ENCODE measurements at regions not wholly inside any gene's neighbourhood (a gene's known extent, or its start where the extent isn't known, plus 50 kb on each side); places are given as distances from the start of the nearest gene placed in this dataset.

DNA sequence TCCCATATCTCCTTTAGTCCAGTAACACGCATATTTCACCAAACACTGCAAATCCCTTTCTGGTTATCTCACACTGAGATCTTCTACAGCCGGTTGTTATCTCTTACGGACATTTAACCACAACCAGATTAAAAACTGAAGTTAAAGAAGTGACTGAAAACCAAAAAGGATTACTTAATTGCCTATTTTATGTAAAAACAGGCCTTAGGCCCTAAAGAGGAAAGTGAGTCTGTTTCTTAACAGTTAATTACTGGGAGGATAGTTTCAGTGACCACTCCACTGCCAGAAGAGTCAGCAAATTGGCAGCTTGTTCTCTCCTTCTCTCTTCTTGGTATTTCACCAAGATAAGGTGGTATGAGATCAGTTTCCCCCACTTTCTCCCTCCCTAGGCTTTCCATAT is 161.9 kb upstream of the MEOX2 start:
- no peak for DNase-seq (ENCODE audit: low read depth)

DNA sequence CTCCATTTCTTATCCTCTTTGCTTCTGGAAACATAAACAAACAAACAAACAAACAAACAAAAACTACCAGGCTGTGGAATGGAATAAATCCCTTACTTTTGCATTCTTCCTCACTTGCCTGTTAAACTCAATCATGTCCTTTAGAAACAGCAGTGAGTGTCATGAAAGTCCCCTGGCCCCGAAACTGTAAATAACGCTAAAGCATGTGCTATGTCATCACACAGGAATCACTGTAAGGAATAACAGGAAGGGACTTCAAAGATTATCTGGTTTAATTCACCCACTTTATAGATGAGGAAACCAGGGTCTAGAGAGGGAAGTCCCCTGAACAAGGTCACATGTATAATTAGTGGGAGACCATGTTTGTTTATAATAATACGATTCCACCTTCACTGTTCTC is 159.4 kb upstream of the MEOX2 start:
- H3K4me3 ChIP-seq (ENCODE audit: low read length): no peak overlapping the region
- no peak for DNase-seq (ENCODE audit: low read depth)
- TF ChIP-seq, protein P1, sequence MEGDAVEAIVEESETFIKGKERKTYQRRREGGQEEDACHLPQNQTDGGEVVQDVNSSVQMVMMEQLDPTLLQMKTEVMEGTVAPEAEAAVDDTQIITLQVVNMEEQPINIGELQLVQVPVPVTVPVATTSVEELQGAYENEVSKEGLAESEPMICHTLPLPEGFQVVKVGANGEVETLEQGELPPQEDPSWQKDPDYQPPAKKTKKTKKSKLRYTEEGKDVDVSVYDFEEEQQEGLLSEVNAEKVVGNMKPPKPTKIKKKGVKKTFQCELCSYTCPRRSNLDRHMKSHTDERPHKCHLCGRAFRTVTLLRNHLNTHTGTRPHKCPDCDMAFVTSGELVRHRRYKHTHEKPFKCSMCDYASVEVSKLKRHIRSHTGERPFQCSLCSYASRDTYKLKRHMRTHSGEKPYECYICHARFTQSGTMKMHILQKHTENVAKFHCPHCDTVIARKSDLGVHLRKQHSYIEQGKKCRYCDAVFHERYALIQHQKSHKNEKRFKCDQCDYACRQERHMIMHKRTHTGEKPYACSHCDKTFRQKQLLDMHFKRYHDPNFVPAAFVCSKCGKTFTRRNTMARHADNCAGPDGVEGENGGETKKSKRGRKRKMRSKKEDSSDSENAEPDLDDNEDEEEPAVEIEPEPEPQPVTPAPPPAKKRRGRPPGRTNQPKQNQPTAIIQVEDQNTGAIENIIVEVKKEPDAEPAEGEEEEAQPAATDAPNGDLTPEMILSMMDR (IDR thresholded peaks at IDR 0.05; ENCODE audit: insufficient read depth, low read depth, low read length, missing control alignments): no peak

More for the DNA sequence above, 161.9 kb upstream of the MEOX2 start:
- TF ChIP-seq, protein P1 (IDR thresholded peaks at IDR 0.05; ENCODE audit: insufficient read depth, low read depth, low read length, missing control alignments): no peak
- H3K4me3 ChIP-seq (ENCODE audit: low read length): no peak overlapping the region

DNA sequence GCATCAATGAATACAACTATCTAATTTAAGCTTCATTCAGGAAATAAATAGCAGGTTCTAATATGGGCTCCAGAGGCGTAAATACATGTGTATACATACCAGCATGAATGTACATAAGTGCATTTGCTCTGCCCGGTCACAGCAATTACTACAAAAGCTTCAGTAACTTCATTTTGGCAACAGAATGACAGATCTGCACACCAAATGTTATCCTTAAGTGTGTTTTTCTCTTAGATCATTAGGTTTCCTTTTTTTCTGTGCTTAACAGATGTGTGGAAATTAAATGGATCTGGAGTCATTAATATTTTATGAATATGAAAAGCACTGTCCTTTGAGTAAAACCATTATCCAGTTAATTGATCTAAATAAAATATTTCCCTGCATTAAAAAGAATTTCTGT is 159.0 kb upstream of the MEOX2 start:
- no peak overlapping the region for H3K4me3 ChIP-seq (ENCODE audit: low read length)
- no peak for DNase-seq (ENCODE audit: low read depth)
- TF ChIP-seq, protein P1 (IDR thresholded peaks at IDR 0.05; ENCODE audit: insufficient read depth, low read depth, low read length, missing control alignments): no peak

DNA sequence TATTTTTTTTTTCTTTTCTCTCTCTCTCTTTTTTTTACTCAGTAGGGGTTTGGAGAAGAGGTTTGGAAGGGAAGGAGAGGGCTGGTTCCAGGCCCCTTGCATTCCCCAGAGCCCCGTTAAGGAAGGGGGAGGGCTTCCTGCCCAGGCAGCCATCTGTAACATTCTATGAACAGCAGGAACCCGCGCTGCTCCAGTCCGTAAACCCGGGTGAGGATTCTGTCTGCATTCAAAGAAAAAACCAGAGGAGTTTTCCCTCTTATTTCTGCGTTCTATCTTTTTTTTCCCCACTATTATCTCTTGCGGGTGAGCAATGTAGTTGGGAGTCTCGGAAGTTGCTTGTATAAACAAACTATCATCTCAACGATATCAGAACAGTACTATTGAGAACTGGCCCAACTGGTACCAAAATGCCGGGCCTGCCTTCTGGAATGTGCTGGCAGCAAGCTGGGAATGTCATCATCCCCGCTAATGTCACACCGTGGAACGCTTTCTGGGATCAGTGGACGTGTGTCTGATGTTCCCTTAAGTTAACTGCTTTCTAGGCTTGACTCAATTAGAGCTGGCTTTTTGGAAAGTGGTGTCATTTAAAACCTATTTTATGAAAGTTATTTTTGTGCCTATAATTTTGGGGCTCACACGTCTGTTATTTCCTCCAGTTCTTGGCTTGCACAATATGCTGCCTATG is 153.1 kb upstream of the MEOX2 start:
- no peak for DNase-seq (ENCODE audit: low read depth)
- no peak overlapping the region for H3K4me3 ChIP-seq (ENCODE audit: low read length)
- TF ChIP-seq, protein P1 (IDR thresholded peaks at IDR 0.05; ENCODE audit: insufficient read depth, low read depth, low read length, missing control alignments): no peak

DNA sequence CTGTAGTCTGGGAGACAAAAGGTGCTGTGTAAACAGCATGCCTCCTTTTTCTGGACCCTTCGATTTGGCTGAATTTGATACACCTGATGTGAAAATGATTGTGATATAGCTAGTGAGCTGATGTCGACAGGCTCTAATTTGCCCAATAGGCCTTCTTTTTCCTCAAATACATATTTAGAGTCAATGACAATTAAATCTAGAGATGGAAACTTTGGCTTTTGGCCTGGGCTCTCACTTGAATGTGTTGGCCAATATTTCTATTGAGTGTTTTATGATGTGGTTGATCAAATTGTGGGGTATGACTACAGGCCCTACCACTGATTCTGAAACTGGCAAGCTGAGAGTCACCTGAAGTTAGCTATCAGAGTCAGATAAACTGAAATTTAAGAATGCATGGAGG is 151.8 kb upstream of the MEOX2 start:
- TF ChIP-seq, protein P1 (IDR thresholded peaks at IDR 0.05; ENCODE audit: insufficient read depth, low read depth, low read length, missing control alignments): no peak
- no peak overlapping the region for H3K4me3 ChIP-seq (ENCODE audit: low read length)
- no peak for DNase-seq (ENCODE audit: low read depth)

DNA sequence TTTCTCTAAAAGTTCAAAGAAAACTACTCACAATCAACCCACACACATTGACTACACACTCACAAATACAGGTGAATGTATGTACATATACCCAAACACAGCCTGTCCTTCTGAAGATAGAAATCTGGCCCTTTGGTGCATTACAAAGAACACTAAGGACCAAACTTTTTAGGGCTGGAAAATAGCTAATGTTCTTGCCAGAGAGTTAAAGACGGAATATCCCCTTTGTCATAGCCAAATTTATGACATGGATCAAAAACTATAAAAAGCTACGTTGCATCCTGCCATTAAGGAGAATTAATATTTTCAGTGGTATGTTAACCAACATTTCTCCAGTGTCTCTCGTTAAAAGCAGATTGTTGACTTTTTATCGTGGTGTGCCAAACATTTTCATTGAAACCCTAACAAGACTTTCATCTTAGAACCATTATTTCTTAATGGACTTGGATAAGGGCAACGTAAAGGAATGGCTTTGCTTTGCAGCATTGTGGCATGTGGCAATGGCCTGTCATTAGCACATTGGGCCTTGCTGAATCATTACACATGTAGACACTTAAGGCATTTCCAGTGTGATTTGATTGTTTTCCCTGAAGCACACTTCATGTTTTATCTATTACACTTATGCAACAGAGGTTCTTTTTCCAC is 150.9 kb upstream of the MEOX2 start:
- DNase-seq (ENCODE audit: low read depth): peak; percentile 1
- TF ChIP-seq, protein P1 (IDR thresholded peaks at IDR 0.05; ENCODE audit: insufficient read depth, low read depth, low read length, missing control alignments): no peak
- no peak overlapping the region for H3K4me3 ChIP-seq (ENCODE audit: low read length)

DNA sequence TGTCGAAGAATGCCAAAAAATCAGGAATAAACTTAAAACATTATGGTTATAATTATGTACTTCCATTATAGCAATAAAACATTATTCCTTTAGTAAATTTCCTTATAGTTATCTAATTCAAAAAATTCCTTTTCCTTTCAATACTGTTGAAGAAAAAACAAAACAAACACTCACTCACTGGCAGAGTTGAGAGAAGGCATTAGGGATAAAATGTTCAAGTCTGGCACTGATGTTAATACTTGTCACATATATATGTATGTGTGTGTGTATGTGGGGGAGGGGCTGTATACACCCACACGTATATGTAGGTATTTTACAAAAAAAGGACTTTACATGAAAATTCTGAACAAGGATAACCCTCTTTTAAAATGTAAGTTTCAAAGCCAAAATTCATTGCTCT is 150.2 kb upstream of the MEOX2 start:
- H3K4me3 ChIP-seq (ENCODE audit: low read length): no peak overlapping the region
- no peak for DNase-seq (ENCODE audit: low read depth)
- TF ChIP-seq, protein P1 (IDR thresholded peaks at IDR 0.05; ENCODE audit: insufficient read depth, low read depth, low read length, missing control alignments): no peak
